OCI-LY3 (cell line): ENCODE measurements at regions not wholly inside any gene's neighbourhood (a gene's known extent, or its start where the extent isn't known, plus 50 kb on each side); places are given as distances from the start of the nearest gene placed in this dataset.

Source experiments
- EZH2phosphoT487 ChIP-seq: fragments of 200-600 bp; shearing (Covaris generic); IDR thresholded peaks from 2 replicates; pipeline ENCODE4 v1.6.1; 2018; ENCODE audit warnings: antibody characterized with exemption, mixed run types, low read depth
- TF ChIP-seq, protein P1 (sequence below): fragments of 200-600, 300-600 bp; sonication (generic); IDR thresholded peaks from 2 replicates; pipeline ENCODE4 v1.5.1; 2014; ENCODE audit warnings: antibody characterized with exemption, low read length, low read depth

DNA sequence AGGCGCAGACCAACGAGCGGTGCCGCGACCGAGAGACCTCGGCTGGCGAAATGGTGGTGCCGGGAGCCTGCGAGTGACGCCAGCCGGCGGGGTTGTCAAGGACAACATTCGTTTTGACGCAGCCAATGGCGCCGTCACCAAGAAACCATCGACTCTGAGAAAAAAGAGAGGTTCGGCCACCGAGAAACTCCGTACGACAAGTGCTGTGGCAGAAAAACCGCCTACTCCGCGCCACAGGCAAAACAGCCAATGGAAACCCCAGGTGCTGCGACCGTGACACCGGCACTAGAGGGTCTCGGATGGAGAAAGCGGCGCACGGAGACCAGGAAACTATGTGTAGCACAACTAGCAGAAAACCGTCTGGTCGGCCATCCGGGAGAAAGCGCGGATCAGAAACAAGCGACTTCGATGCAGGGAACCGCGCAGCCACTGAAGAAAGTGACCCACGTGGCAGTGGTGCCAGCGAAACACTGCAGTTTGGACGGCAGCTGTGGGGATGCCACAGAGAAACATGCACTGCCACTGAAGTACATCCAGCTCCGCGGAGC is 88.8 kb downstream of the ANXA2R start:
- TF ChIP-seq, protein P1, sequence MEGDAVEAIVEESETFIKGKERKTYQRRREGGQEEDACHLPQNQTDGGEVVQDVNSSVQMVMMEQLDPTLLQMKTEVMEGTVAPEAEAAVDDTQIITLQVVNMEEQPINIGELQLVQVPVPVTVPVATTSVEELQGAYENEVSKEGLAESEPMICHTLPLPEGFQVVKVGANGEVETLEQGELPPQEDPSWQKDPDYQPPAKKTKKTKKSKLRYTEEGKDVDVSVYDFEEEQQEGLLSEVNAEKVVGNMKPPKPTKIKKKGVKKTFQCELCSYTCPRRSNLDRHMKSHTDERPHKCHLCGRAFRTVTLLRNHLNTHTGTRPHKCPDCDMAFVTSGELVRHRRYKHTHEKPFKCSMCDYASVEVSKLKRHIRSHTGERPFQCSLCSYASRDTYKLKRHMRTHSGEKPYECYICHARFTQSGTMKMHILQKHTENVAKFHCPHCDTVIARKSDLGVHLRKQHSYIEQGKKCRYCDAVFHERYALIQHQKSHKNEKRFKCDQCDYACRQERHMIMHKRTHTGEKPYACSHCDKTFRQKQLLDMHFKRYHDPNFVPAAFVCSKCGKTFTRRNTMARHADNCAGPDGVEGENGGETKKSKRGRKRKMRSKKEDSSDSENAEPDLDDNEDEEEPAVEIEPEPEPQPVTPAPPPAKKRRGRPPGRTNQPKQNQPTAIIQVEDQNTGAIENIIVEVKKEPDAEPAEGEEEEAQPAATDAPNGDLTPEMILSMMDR, result no peak
- TF ChIP-seq EZH2phosphoT487, result no peak
